Keratinocyte (primary cell): ENCODE measurements at regions not wholly inside any gene's neighbourhood (a gene's known extent, or its start where the extent isn't known, plus 50 kb on each side); places are given as distances from the start of the nearest gene placed in this dataset.

ENCODE experiments used
- CTCF ChIP-seq, 3 experiments: IDR thresholded peaks in 1 of 3; conservative IDR thresholded peaks in 1 of 3; optimal IDR thresholded peaks in 1 of 3; 2 replicates in 2 of 3; 3 replicates in 1 of 3; pipeline versions ENCODE3 to v1.5.1; 2011; ENCODE audit warnings: low read length in 3 of 3, mild to moderate bottlenecking in 3 of 3, moderate library complexity in 2 of 3, control low read depth in 1 of 3, inconsistent platforms in 1 of 3; ENCODE audit not compliant: insufficient read depth in 2 of 3; ENCODE audit errors: extremely low read depth in 1 of 3
- EZH2 ChIP-seq: IDR thresholded peaks from one replicate; pipeline ENCODE4 v1.6.1; 2012; ENCODE audit warnings: inconsistent platforms, mild to moderate bottlenecking, low read length, moderate library complexity

GRCh38 chr14:71752111-71752738 is 180.0 kb upstream of the RGS6 start:
- TF ChIP-seq CTCF (optimal IDR thresholded peaks at IDR 0.05 in 1 of 3, IDR thresholded peaks at IDR 0.05 in 1 of 3, conservative IDR thresholded peaks at IDR 0.05 in 1 of 3; ENCODE audit: extremely low read depth in 1 of 3, insufficient read depth in 2 of 3, low read length in 3 of 3) (no peak), EZH2 (no peak)
